ENCODE measurements at regions not wholly inside any gene's neighbourhood (a gene's known extent, or its start where the extent isn't known, plus 50 kb on each side); places are given as distances from the start of the nearest gene placed in this dataset.
"Not testable (repeated sequence)": the region's sequence is repeated elsewhere in the genome, so short reads cannot be mapped to it uniquely, and the experiment has no call there.

GRCh38 chr9:31740705-31741104, 643.7 kb upstream of the ACO1 start:
- H3K9me3 Mint-ChIP-seq (ENCODE audit: low read depth) = no peaks in the 10 kb centered on the region
- H3K36me3 Mint-ChIP-seq = no peaks in the 10 kb centered on the region
- DNase-seq (no peak), ATAC-seq (no peak)
- no peaks in the 10 kb centered on the region for H3K4me1 Mint-ChIP-seq
- no peaks in the 10 kb centered on the region for H3K27me3 Mint-ChIP-seq
- CTCF ChIA-PET = no interaction called here
- H3K4me3 Mint-ChIP-seq = no peak overlapping the region
- no peak overlapping the region for H3K27ac Mint-ChIP-seq

DNA sequence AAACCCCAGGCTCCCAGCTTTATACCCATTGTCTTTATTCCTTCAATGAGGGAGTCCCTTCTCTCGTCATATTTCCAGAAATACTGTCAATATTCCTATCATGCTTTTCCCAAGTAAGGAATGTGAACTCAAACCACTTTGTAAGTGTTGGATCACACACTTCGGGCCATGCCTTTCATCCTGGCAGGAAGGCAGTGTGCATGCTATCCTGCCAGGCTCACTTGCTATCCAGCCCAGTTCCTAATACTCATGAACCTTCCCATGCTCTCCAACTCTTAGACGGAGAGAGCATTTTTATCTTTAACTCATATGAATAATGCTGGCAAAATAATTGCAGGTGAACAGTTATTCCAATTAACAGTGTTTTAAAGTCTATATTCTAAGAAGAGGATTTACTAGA, 639.9 kb upstream of the ACO1 start:
- ATAC-seq (no peak), DNase-seq (no peak)
- H3K27ac Mint-ChIP-seq = no peak overlapping the region
- CTCF ChIA-PET = no interaction called here
- H3K9me3 Mint-ChIP-seq (ENCODE audit: low read depth) = no peaks in the 10 kb centered on the region
- no peak overlapping the region for H3K4me3 Mint-ChIP-seq
- no peaks in the 10 kb centered on the region for H3K36me3 Mint-ChIP-seq
- H3K4me1 Mint-ChIP-seq = no peaks in the 10 kb centered on the region
- H3K27me3 Mint-ChIP-seq = no peaks in the 10 kb centered on the region

DNA sequence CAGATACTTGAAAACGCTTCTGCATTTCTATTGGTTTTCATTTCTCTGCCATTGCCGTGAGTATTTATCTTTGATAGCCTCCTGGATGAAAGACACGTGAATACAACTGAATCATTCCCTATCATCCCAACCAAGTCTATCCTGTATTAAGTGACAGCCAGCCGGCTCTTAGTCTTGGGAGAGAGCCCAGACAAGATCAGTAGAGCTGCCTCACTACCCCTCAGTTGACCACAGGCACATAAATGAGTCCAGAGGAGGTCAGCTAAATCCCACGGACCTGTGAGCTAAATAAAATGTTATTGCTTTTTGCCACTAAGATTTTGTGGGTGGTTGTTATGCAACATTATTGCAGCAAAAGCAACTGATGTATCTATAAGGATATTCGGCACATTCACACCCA, 639.0 kb upstream of the ACO1 start:
- H3K27ac Mint-ChIP-seq = no peak overlapping the region
- ATAC-seq = no peak
- CTCF ChIA-PET = no interaction called here

DNA sequence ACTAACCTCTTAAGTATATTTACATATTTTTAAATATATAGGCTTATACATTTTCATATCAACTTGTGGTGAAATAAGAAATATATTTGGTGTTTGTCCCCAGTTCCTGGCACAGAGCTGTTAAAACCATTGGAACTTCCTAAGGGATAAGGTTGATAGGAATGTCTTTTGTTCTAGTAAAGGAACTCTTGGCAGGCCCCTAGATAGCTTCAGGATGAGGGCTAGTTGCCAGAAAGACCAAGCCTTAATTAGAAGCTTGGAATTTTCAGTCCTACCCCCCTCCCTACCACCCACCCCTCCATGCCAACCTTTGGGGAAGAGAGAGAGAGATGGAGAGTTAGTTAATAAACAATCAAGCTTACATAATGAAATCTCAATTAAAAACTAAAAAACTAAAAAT, 638.6 kb upstream of the ACO1 start:
- no peak overlapping the region for H3K4me3 Mint-ChIP-seq
- H3K27ac Mint-ChIP-seq = no peak overlapping the region
- H3K27me3 Mint-ChIP-seq = no peaks in the 10 kb centered on the region
- H3K9me3 Mint-ChIP-seq (ENCODE audit: low read depth) = no peaks in the 10 kb centered on the region
- CTCF ChIA-PET = no interaction called here
- no peaks in the 10 kb centered on the region for H3K36me3 Mint-ChIP-seq
- DNase-seq (no peak), ATAC-seq (no peak)
- H3K4me1 Mint-ChIP-seq = no peaks in the 10 kb centered on the region

More for the DNA sequence above, 639.0 kb upstream of the ACO1 start:
- Mint-ChIP-seq H3K4me1 (no peaks in the 10 kb centered on the region), H3K27me3 (no peaks in the 10 kb centered on the region), H3K4me3 (no peak overlapping the region), H3K9me3 (ENCODE audit: low read depth) (no peaks in the 10 kb centered on the region), H3K36me3 (no peaks in the 10 kb centered on the region)
- no peak for DNase-seq

DNA sequence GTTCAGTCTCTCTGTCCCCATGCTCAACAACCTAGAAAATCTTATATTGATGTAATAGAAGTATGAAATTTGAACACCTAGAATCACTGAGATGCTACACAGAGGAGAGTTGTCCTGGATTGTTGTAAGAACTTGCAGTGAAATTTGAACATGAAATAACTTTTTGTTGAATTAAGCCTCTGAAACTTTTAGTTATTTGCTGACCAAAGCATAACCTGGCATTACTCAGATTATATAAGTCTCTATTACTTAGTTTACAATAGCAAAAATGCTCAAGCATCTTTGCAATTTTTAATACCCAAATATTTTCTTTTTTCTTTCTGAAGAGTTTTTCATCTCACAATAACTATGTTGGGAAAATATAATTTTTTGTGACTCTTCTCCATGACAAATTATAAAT, 630.7 kb upstream of the ACO1 start:
- CTCF ChIA-PET = no interaction called here
- DNase-seq (no peak), ATAC-seq (no peak)
- no peaks in the 10 kb centered on the region for H3K27me3 Mint-ChIP-seq
- H3K9me3 Mint-ChIP-seq (ENCODE audit: low read depth) = no peaks in the 10 kb centered on the region
- H3K27ac Mint-ChIP-seq = no peak overlapping the region
- no peaks in the 10 kb centered on the region for H3K4me1 Mint-ChIP-seq
- no peaks in the 10 kb centered on the region for H3K36me3 Mint-ChIP-seq
- H3K4me3 Mint-ChIP-seq = no peak overlapping the region

GRCh38 chr9:31759703-31760102, 624.7 kb upstream of the ACO1 start:
- no peak for ATAC-seq
- DNase-seq = no peak
- H3K27ac Mint-ChIP-seq = no peak overlapping the region
- CTCF ChIA-PET = no interaction called here
- H3K36me3 Mint-ChIP-seq = no peaks in the 10 kb centered on the region
- H3K9me3 Mint-ChIP-seq (ENCODE audit: low read depth) = no peaks in the 10 kb centered on the region
- no peak overlapping the region for H3K4me3 Mint-ChIP-seq
- no peaks in the 10 kb centered on the region for H3K27me3 Mint-ChIP-seq
- H3K4me1 Mint-ChIP-seq = no peaks in the 10 kb centered on the region

GRCh38 chr9:31774021-31774420, 610.4 kb upstream of the ACO1 start:
- ATAC-seq, H3K36me3 Mint-ChIP-seq, H3K27ac Mint-ChIP-seq, H3K4me1 Mint-ChIP-seq, H3K4me3 Mint-ChIP-seq, CTCF ChIA-PET, DNase-seq, H3K27me3 Mint-ChIP-seq: not testable (repeated sequence)
- peaks cover 17% of the 10 kb centered on the region for H3K9me3 Mint-ChIP-seq (ENCODE audit: low read depth)

GRCh38 chr9:31774571-31774970, 609.9 kb upstream of the ACO1 start:
- Mint-ChIP-seq H3K27me3 (no peaks in the 10 kb centered on the region), H3K4me1 (peaks cover 3% of the 10 kb centered on the region), H3K9me3 (ENCODE audit: low read depth) (peaks cover 20% of the 10 kb centered on the region), H3K4me3 (no peak overlapping the region), H3K36me3 (no peaks in the 10 kb centered on the region), H3K27ac (no peak overlapping the region)
- CTCF ChIA-PET = interaction anchor here (0.7 kb wide), 1 partner anchor 18 kb away, joined by 3 read pairs; no protein-coding TSS in a partner anchor
- no peak for ATAC-seq
- DNase-seq = no peak

DNA sequence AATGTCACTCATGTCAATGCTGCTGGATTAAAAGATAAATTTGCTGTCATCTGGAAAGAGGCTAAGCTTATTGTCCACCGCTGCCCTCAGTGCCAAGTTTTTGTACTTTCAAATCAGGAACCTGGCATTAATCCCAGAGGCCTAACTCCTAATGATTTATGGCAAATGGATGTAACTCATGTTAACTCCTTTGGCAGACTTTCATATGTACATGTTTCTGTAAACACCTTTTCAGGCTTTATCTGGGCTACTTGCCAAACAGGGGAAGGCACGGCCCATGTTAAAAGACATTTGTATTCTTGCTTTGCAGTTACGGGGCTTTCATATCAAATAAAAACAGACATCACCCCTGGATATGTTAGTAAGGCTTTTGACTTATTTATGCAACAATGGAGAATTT, 608.0 kb upstream of the ACO1 start:
- H3K27ac Mint-ChIP-seq = no peak overlapping the region
- CTCF ChIA-PET = no interaction called here
- no peak overlapping the region for H3K4me3 Mint-ChIP-seq
- peaks cover 3% of the 10 kb centered on the region for H3K4me1 Mint-ChIP-seq
- no peaks in the 10 kb centered on the region for H3K27me3 Mint-ChIP-seq
- peaks cover 2% of the 10 kb centered on the region for H3K36me3 Mint-ChIP-seq
- H3K9me3 Mint-ChIP-seq (ENCODE audit: low read depth) = peaks cover 30% of the 10 kb centered on the region
- ATAC-seq (no peak), DNase-seq (no peak)

DNA sequence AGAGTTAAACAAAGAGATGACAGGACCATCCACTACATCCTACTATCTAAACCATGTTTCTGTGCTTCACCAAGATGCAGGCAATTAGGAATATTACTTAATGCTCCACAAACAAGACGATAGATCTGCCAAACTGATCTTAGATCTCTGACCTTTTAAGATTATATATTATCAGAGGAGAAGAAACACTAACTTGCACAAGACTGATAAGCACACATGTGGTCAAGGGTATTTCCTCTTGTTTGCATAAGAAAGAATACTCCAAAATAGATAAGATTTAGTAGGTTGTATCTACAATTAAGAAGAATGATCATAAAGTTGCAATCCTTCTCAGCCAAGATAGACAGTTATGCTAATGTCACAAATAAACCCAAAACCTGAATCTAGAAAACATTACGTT, 601.0 kb upstream of the ACO1 start:
- Mint-ChIP-seq H3K27ac (no peak overlapping the region), H3K36me3 (peaks cover 7% of the 10 kb centered on the region), H3K4me1 (peaks cover 3% of the 10 kb centered on the region), H3K27me3 (no peaks in the 10 kb centered on the region), H3K9me3 (ENCODE audit: low read depth) (peaks cover 25% of the 10 kb centered on the region), H3K4me3 (no peak overlapping the region)
- CTCF ChIA-PET = no interaction called here
- ATAC-seq (no peak), DNase-seq (no peak)

DNA sequence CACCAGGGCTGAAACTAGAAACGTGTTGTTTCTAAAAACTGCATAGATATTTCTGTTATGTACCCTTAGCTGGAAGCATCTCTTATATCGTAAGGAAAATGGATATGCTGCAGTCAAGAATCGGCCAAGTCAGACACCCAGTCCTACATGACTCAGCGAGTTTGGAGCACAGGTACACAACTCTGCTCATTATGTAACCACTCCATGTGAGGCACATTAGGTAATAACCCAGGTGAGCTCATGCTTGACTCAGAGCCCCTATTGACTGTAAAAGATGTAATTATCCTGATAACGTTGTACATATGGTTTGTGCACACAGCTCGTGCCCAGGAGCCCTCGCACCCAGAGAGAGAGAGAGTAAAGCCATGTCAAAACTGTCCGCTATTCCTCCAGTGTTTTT, 593.7 kb upstream of the ACO1 start:
- DNase-seq (no peak), ATAC-seq (no peak)
- Mint-ChIP-seq H3K9me3 (ENCODE audit: low read depth) (peaks cover 3% of the 10 kb centered on the region), H3K27ac (no peak overlapping the region), H3K4me1 (no peaks in the 10 kb centered on the region), H3K36me3 (peaks cover 2% of the 10 kb centered on the region), H3K27me3 (no peaks in the 10 kb centered on the region), H3K4me3 (no peak overlapping the region)
- CTCF ChIA-PET = no interaction called here

- Mint-ChIP-seq H3K9me3 (ENCODE audit: low read depth) (no peaks in the 10 kb centered on the region), H3K27ac (no peak overlapping the region), H3K4me1 (no peaks in the 10 kb centered on the region), H3K4me3 (no peak overlapping the region), H3K27me3 (no peaks in the 10 kb centered on the region), H3K36me3 (no peaks in the 10 kb centered on the region)
- DNase-seq (no peak), ATAC-seq (no peak)
- CTCF ChIA-PET = no interaction called here
Measured at GRCh38 chr9:31799953-31800609, 584.4 kb upstream of the ACO1 start.

GRCh38 chr9:31807574-31808256, 576.7 kb upstream of the ACO1 start:
- Mint-ChIP-seq H3K27ac (no peak overlapping the region), H3K4me3 (no peak overlapping the region), H3K27me3 (peaks cover 24% of the 10 kb centered on the region), H3K36me3 (no peaks in the 10 kb centered on the region), H3K4me1 (no peaks in the 10 kb centered on the region), H3K9me3 (ENCODE audit: low read depth) (no peaks in the 10 kb centered on the region)
- CTCF ChIA-PET = no interaction called here
- DNase-seq (no peak), ATAC-seq (no peak)

DNA sequence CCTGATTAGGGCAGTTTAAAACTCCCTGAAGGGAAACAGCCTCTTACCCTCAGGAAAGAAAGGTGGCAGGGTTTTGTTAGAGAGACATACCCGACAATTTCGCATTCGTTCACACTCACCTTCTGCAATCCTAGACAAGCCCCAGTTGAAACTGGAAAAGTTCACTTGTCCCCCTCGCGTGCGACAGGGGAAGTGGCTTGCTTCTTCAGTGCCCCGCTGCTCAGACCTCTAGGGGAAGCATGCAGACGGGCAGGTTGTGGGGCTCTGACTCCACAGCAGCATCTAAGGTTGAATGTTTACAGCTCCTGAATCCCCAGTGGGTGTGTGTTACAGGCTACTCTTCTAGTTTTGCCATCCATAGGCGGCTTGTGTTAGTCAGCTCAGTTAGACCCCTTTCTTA, 575.7 kb upstream of the ACO1 start:
- Mint-ChIP-seq H3K27ac (no peak overlapping the region), H3K4me3 (no peak overlapping the region), H3K4me1 (no peaks in the 10 kb centered on the region), H3K36me3 (no peaks in the 10 kb centered on the region), H3K27me3 (peaks cover 24% of the 10 kb centered on the region), H3K9me3 (ENCODE audit: low read depth) (no peaks in the 10 kb centered on the region)
- CTCF ChIA-PET = no interaction called here
- ATAC-seq (no peak), DNase-seq (no peak)

All from activated CD8-positive, alpha-beta memory T cell treated with anti-CD3 and anti-CD28 coated beads, Interleukin-2, amount 10 ng/mL, durations not matched to agents 7 days and 5 days (primary cell).